Smooth muscle cell (in vitro differentiated cells): ENCODE measurements at regions not wholly inside any gene's neighbourhood (a gene's known extent, or its start where the extent isn't known, plus 50 kb on each side); places are given as distances from the start of the nearest gene placed in this dataset.

ENCODE experiments used
- DNase-seq: peaks from one replicate; lab custom pipeline; 2025; ENCODE audit not compliant: unreplicated experiment; lab: John Stamatoyannopoulos, UW
- H2AFZ ChIP-seq: fragments of 200-600 bp; sonication (generic); 2 replicates; pipeline ENCODE4 v1.6.0; 2016; ENCODE audit warnings: antibody characterized with exemption, low read depth, mild to moderate bottlenecking
- H3F3A ChIP-seq: fragments of 200-600 bp; sonication (generic); 2 replicates; pipeline ENCODE4 v1.6.0; 2017; ENCODE audit warnings: antibody characterized with exemption, low read depth
- H3K27ac ChIP-seq: fragments of 200-600 bp; sonication (generic); 2 replicates; pipeline ENCODE4 v1.5.1; 2016; ENCODE audit warnings: low read depth, mild to moderate bottlenecking
- H3K27me3 ChIP-seq: fragments of 200-600 bp; sonication (generic); 2 replicates; pipeline ENCODE4 v1.6.1; 2016; ENCODE audit warnings: low read depth, mild to moderate bottlenecking
- H3K36me3 ChIP-seq: fragments of 200-600 bp; sonication (generic); 2 replicates; pipeline ENCODE4 v1.5.1; 2016; ENCODE audit warnings: low read depth
- H3K4me1 ChIP-seq: fragments of 200-600 bp; sonication (generic); 2 replicates; pipeline ENCODE4 v1.5.1; 2016; ENCODE audit warnings: low read depth
- H3K4me2 ChIP-seq: fragments of 200-600 bp; sonication (generic); 2 replicates; pipeline ENCODE4 v1.6.0; 2016; ENCODE audit warnings: mild to moderate bottlenecking
- H3K4me3 ChIP-seq: fragments of 200-600 bp; sonication (generic); 2 replicates; pipeline ENCODE4 v1.5.1; 2016; ENCODE audit warnings: mild to moderate bottlenecking
- H3K79me2 ChIP-seq: fragments of 200-600 bp; sonication (generic); 2 replicates; pipeline ENCODE4 v1.6.0; 2016; ENCODE audit warnings: low read depth, mild to moderate bottlenecking
- H3K9ac ChIP-seq: fragments of 200-600 bp; sonication (generic); 2 replicates; pipeline ENCODE4 v1.6.0; 2016; ENCODE audit warnings: low read depth
- H3K9me3 ChIP-seq: fragments of 200-600 bp; sonication (generic); replicated peaks from 2 replicates; pipeline ENCODE4 v1.5.1; 2016; ENCODE audit warnings: low read depth
- H4K20me1 ChIP-seq: fragments of 200-600 bp; sonication (generic); 2 replicates; pipeline ENCODE4 v1.6.0; 2016; ENCODE audit warnings: low read depth
- CTCF ChIP-seq: fragments of 200-600 bp; sonication (generic); IDR thresholded peaks from 2 replicates; pipeline ENCODE4 v1.5.1; 2017; ENCODE audit warnings: borderline replicate concordance, mild to moderate bottlenecking, antibody characterized with exemption; ENCODE audit not compliant: insufficient read depth, poor library complexity, severe bottlenecking
- WGBS: methylation state at CpG from one replicate; pipeline ENCODE4 v1.1.7; 2016; ENCODE audit warnings: low lambda C conversion rate; 5-methylcytosine and 5-hydroxymethylcytosine counted together

GRCh38 chrX:114166601-114167000, 417.3 kb upstream of the HTR2C start:
- Histone ChIP-seq H3K4me3 (no peak overlapping the region), H3K9ac (no peak overlapping the region), H3F3A (no peaks in the 10 kb centered on the region), H3K4me1 (no peaks in the 10 kb centered on the region), H3K27me3 (no peaks in the 10 kb centered on the region), H3K36me3 (no peaks in the 10 kb centered on the region), H3K79me2 (no peaks in the 10 kb centered on the region), H2AFZ (no peak overlapping the region), H3K4me2 (no peak overlapping the region), H4K20me1 (no peaks in the 10 kb centered on the region), H3K9me3 (no peaks in the 10 kb centered on the region), H3K27ac (no peak overlapping the region)
- 88% methylated on average over 1 of the region's 1 CpG for WGBS
- no peak for TF ChIP-seq CTCF
- no peak for DNase-seq

- Histone ChIP-seq H3K36me3 (no peaks in the 10 kb centered on the region), H3K9me3 (no peaks in the 10 kb centered on the region), H3K4me1 (no peaks in the 10 kb centered on the region), H3K79me2 (no peaks in the 10 kb centered on the region), H3K9ac (no peak overlapping the region), H3F3A (no peaks in the 10 kb centered on the region), H3K4me2 (no peak overlapping the region), H2AFZ (no peak overlapping the region), H4K20me1 (no peaks in the 10 kb centered on the region), H3K27me3 (no peaks in the 10 kb centered on the region), H3K27ac (no peak overlapping the region), H3K4me3 (no peak overlapping the region)
- 94% methylated on average over 3 of the region's 3 CpGs for WGBS
- no peak for TF ChIP-seq CTCF
- DNase-seq, result no peak
Measured at GRCh38 chrX:114165537-114165936, 418.3 kb upstream of the HTR2C start.

GRCh38 chrX:114162068-114162735, 421.7 kb upstream of the HTR2C start:
- H3K4me1 ChIP-seq, result no peaks in the 10 kb centered on the region
- H2AFZ ChIP-seq, result no peak overlapping the region
- no peaks in the 10 kb centered on the region for H4K20me1 ChIP-seq
- H3K4me2 ChIP-seq, result no peak overlapping the region
- H3K36me3 ChIP-seq, result no peaks in the 10 kb centered on the region
- H3K79me2 ChIP-seq, result no peaks in the 10 kb centered on the region
- H3K9me3 ChIP-seq, result no peaks in the 10 kb centered on the region
- 66% methylated on average over 9 of the region's 9 CpGs for WGBS
- no peak overlapping the region for H3K27ac ChIP-seq
- TF ChIP-seq CTCF, result no peak
- H3F3A ChIP-seq, result no peaks in the 10 kb centered on the region
- no peaks in the 10 kb centered on the region for H3K27me3 ChIP-seq
- no peak for DNase-seq
- no peak overlapping the region for H3K9ac ChIP-seq
- H3K4me3 ChIP-seq, result no peak overlapping the region

GRCh38 chrX:114152801-114153200, 431.1 kb upstream of the HTR2C start:
- Histone ChIP-seq H3K4me1 (peaks cover 8% of the 10 kb centered on the region), H3K79me2 (no peaks in the 10 kb centered on the region), H3K4me2 (peak overlapping the region; percentile 12), H4K20me1 (no peaks in the 10 kb centered on the region), H3K4me3 (no peak overlapping the region), H3K27ac (peak overlapping the region; percentile 87), H3F3A (peaks cover 7% of the 10 kb centered on the region), H3K36me3 (no peaks in the 10 kb centered on the region), H3K27me3 (no peaks in the 10 kb centered on the region), H3K9me3 (no peaks in the 10 kb centered on the region), H2AFZ (peak overlapping the region; percentile 1), H3K9ac (no peak overlapping the region)
- no peak for DNase-seq
- no peak for TF ChIP-seq CTCF
- 28% methylated on average over 1 of the region's 1 CpG for WGBS
